ENCODE measurements at regions not wholly inside any gene's neighbourhood (a gene's known extent, or its start where the extent isn't known, plus 50 kb on each side); places are given as distances from the start of the nearest gene placed in this dataset.
A peak's percentile ranks its signal among the peaks of the same experiment; 100 is the strongest.

DNA sequence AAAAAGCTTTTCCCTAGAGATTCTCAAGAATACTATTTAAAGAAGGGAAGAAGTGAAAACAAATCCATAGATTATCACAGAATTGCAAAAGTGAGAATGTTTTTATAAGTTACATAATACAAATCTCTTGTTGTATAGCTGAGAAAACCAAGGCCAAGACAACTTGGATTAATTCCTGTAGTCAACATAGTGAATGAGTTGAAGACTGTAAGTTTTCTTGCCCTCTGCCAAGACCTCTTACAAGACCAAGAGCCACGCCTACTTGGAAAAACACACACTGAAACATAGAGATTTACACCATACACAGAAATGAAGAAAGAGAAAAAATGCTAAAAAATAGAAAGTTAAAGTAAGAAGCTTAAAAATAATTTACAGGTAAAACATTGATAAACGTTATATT, 2024.0 kb downstream of the PCDH7 start:
- no peak for ATAC-seq (ENCODE audit: poor library complexity)
- H3K9me3 Mint-ChIP-seq = peaks cover 6% of the 10 kb centered on the region
- Histone ChIP-seq H3K4me1 (ENCODE audit: insufficient read depth, low read length) (no peaks in the 10 kb centered on the region), H3K36me3 (ENCODE audit: insufficient read depth, low read length) (no peaks in the 10 kb centered on the region), H3K27ac (ENCODE audit: low read depth in 1 of 2, low read length in 2 of 2) (no peak overlapping the region), H3K4me3 (ENCODE audit: low read length) (no peak overlapping the region), H3K27me3 (ENCODE audit: control insufficient read depth in 1 of 2, insufficient read depth in 2 of 2, low read length in 2 of 2) (no peaks in the 10 kb centered on the region), H3K9me3 (ENCODE audit: control insufficient read depth in 1 of 2, insufficient read depth in 1 of 2, low read length in 2 of 2) (peaks cover 0 to 12% of the 10 kb centered on the region in 2 experiments)
- DNase-seq = no peak
- intact Hi-C loops (cut with DNase I, micrococcal nuclease) = no loop called here
- H3K27ac Mint-ChIP-seq = no peak overlapping the region
- H3K4me3 Mint-ChIP-seq = no peak overlapping the region
- CTCF ChIA-PET = no interaction called here
- no peaks in the 10 kb centered on the region for H3K27me3 Mint-ChIP-seq
- TF ChIP-seq, protein P1, sequence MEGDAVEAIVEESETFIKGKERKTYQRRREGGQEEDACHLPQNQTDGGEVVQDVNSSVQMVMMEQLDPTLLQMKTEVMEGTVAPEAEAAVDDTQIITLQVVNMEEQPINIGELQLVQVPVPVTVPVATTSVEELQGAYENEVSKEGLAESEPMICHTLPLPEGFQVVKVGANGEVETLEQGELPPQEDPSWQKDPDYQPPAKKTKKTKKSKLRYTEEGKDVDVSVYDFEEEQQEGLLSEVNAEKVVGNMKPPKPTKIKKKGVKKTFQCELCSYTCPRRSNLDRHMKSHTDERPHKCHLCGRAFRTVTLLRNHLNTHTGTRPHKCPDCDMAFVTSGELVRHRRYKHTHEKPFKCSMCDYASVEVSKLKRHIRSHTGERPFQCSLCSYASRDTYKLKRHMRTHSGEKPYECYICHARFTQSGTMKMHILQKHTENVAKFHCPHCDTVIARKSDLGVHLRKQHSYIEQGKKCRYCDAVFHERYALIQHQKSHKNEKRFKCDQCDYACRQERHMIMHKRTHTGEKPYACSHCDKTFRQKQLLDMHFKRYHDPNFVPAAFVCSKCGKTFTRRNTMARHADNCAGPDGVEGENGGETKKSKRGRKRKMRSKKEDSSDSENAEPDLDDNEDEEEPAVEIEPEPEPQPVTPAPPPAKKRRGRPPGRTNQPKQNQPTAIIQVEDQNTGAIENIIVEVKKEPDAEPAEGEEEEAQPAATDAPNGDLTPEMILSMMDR (IDR thresholded peaks at IDR 0.05) = no peak
- POLR2A ChIA-PET = no interaction called here
- no peaks in the 10 kb centered on the region for H3K36me3 Mint-ChIP-seq (ENCODE audit: low read depth)
- no peaks in the 10 kb centered on the region for H3K4me1 Mint-ChIP-seq (ENCODE audit: low read depth)

DNA sequence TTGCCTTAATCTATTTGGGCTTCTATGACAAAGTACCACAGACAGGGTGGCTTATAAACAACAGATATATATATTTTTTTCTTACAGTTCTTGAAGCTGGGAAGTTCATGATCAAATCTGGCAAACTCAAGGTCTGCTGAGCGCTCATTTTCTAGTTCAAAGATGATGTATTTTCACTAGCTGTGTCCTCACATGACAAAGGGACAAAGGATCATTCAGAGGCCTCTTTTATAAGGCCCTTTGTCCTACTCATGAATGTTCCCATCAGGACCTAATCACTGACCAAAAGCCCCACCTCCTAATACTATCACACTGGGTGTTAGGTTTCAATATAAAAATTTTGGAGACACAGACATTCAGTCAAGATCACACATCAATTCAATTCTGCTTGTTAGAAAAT, 2025.2 kb downstream of the PCDH7 start:
- Histone ChIP-seq H3K27ac (ENCODE audit: low read depth in 1 of 2, low read length in 2 of 2) (no peak overlapping the region), H3K36me3 (ENCODE audit: insufficient read depth, low read length) (no peaks in the 10 kb centered on the region), H3K4me1 (ENCODE audit: insufficient read depth, low read length) (no peaks in the 10 kb centered on the region), H3K4me3 (ENCODE audit: low read length) (no peak overlapping the region), H3K9me3 (ENCODE audit: control insufficient read depth in 1 of 2, insufficient read depth in 1 of 2, low read length in 2 of 2) (peaks cover 0 to 12% of the 10 kb centered on the region in 2 experiments), H3K27me3 (ENCODE audit: control insufficient read depth in 1 of 2, insufficient read depth in 2 of 2, low read length in 2 of 2) (no peaks in the 10 kb centered on the region)
- H3K27ac Mint-ChIP-seq = no peak overlapping the region
- POLR2A ChIA-PET = no interaction called here
- no peak overlapping the region for H3K4me3 Mint-ChIP-seq
- CTCF ChIA-PET = no interaction called here
- H3K27me3 Mint-ChIP-seq = no peaks in the 10 kb centered on the region
- DNase-seq (no peak), ATAC-seq (ENCODE audit: poor library complexity) (no peak)
- H3K36me3 Mint-ChIP-seq (ENCODE audit: low read depth) = no peaks in the 10 kb centered on the region
- intact Hi-C loops (cut with DNase I, micrococcal nuclease) = loop anchor here in 1 of 2 experiments (5.0 kb wide), 1 partner anchor 52 kb away; no protein-coding TSS in a partner anchor
- no peaks in the 10 kb centered on the region for H3K4me1 Mint-ChIP-seq (ENCODE audit: low read depth)
- peaks cover 6% of the 10 kb centered on the region for H3K9me3 Mint-ChIP-seq
- TF ChIP-seq, protein P1 (IDR thresholded peaks at IDR 0.05) = no peak

DNA sequence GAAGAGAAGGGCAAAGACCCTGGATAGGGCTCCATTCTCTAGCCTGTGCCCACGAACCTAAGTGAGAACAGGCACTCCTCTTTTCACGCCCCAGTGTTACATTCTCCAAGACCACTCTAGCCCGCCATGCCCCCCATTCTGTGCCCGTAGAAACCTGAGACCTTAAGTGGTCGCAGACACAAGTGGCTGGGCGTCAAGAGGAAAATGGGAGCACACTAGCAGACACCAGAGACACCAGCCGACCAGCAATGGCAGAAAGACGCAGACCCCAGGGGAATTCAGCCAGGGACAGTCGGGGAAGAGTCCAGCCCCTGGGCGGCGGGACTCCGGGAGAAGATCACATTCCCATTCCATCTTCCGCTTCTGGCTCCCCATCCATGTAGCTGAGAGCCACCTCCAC, 2027.9 kb downstream of the PCDH7 start:
- DNase-seq (peak in 1 of 14 experiments; percentile 2), ATAC-seq (ENCODE audit: poor library complexity) (no peak)
- intact Hi-C loops (cut with DNase I, micrococcal nuclease) = loop anchor here in 1 of 2 experiments (5.0 kb wide), 1 partner anchor 49 kb away; no protein-coding TSS in a partner anchor
- CTCF ChIA-PET = no interaction called here
- no peak overlapping the region for H3K4me3 ChIP-seq (ENCODE audit: low read length)
- Mint-ChIP-seq H3K4me1 (ENCODE audit: low read depth) (no peaks in the 10 kb centered on the region), H3K9me3 (peaks cover 9% of the 10 kb centered on the region), H3K27ac (no peak overlapping the region), H3K4me3 (no peak overlapping the region), H3K36me3 (ENCODE audit: low read depth) (no peaks in the 10 kb centered on the region), H3K27me3 (no peaks in the 10 kb centered on the region)
- H3K9me3 ChIP-seq (ENCODE audit: control insufficient read depth in 1 of 2, insufficient read depth in 1 of 2, low read length in 2 of 2) = peaks cover 0 to 10% of the 10 kb centered on the region in 2 experiments
- H3K36me3 ChIP-seq (ENCODE audit: insufficient read depth, low read length) = no peaks in the 10 kb centered on the region
- no peak overlapping the region for H3K27ac ChIP-seq (ENCODE audit: low read depth in 1 of 2, low read length in 2 of 2)
- no peaks in the 10 kb centered on the region for H3K4me1 ChIP-seq (ENCODE audit: insufficient read depth, low read length)
- no peaks in the 10 kb centered on the region for H3K27me3 ChIP-seq (ENCODE audit: control insufficient read depth in 1 of 2, insufficient read depth in 2 of 2, low read length in 2 of 2)
- POLR2A ChIA-PET = no interaction called here
- TF ChIP-seq, protein P1 (IDR thresholded peaks at IDR 0.05) = no peak
